ENCODE measurements at regions not wholly inside any gene's neighbourhood (a gene's known extent, or its start where the extent isn't known, plus 50 kb on each side); places are given as distances from the start of the nearest gene placed in this dataset.

GRCh38 chr15:88323468-88323867 lies 66.9 kb upstream of the NTRK3 start:
- TF ChIP-seq CTCF (conservative IDR thresholded peaks at IDR 0.05; ENCODE audit: low read length) (no peak), EZH2phosphoT487 (IDR thresholded peaks at IDR 0.05; ENCODE audit: borderline replicate concordance, low read depth, low read length) (no peak)

Measured in OCI-LY7 (cell line).